OCI-LY3 (cell line): ENCODE measurements at regions not wholly inside any gene's neighbourhood (a gene's known extent, or its start where the extent isn't known, plus 50 kb on each side); places are given as distances from the start of the nearest gene placed in this dataset.

Experiments
- CTCF ChIP-seq: fragments of 200-600, 300-600 bp; sonication (generic); IDR thresholded peaks from 2 replicates; pipeline ENCODE4 v1.5.1; 2014; ENCODE audit warnings: antibody characterized with exemption, low read length, low read depth
- EZH2phosphoT487 ChIP-seq: fragments of 200-600 bp; shearing (Covaris generic); IDR thresholded peaks from 2 replicates; pipeline ENCODE4 v1.6.1; 2018; ENCODE audit warnings: antibody characterized with exemption, mixed run types, low read depth

- TF ChIP-seq CTCF (no peak), EZH2phosphoT487 (no peak)
Measured at GRCh38 chr13:47680748-47681147, 320.3 kb downstream of the SUCLA2 start.
